GM23338 (cell line): ENCODE measurements at regions not wholly inside any gene's neighbourhood (a gene's known extent, or its start where the extent isn't known, plus 50 kb on each side); places are given as distances from the start of the nearest gene placed in this dataset.

Experiments
- ATAC-seq: fragments of 200-7000 bp; cut with Tn5 transposase; 3 replicates; pipeline ENCODE4 v1.9.1; 2020
- DNase-seq: peaks from one replicate; pipeline ENCODE4 v3.0.0-alpha.2; 2015; ENCODE audit warnings: low spot score
- H2AFZ ChIP-seq: fragments of 200-600 bp; sonication (generic); 2 replicates; pipeline ENCODE4 v1.8.0; 2016; ENCODE audit warnings: antibody characterized with exemption, mild to moderate bottlenecking, moderate library complexity
- H3F3A ChIP-seq: fragments of 200-600 bp; sonication (generic); replicated peaks from 2 replicates; pipeline ENCODE4 v1.8.0; 2017; ENCODE audit warnings: antibody characterized with exemption, mixed run types, low read depth
- H3K27ac ChIP-seq: fragments of 200-600 bp; sonication (generic); 2 replicates; pipeline ENCODE4 v1.6.1; 2016; ENCODE audit warnings: low read depth
- H3K27me3 ChIP-seq: fragments of 200-600 bp; sonication (generic); 2 replicates; pipeline ENCODE4 v1.8.0; 2016; ENCODE audit warnings: mild to moderate bottlenecking, mixed run types, moderate library complexity; ENCODE audit not compliant: insufficient read depth
- H3K36me3 ChIP-seq: fragments of 200-600 bp; sonication (generic); 2 replicates; pipeline ENCODE4 v1.8.0; 2016; ENCODE audit warnings: mild to moderate bottlenecking; ENCODE audit not compliant: insufficient read depth
- H3K4me1 ChIP-seq: fragments of 200-600 bp; sonication (generic); 2 replicates; pipeline ENCODE4 v1.8.0; 2016; ENCODE audit warnings: mild to moderate bottlenecking, moderate library complexity; ENCODE audit not compliant: insufficient read depth
- H3K4me2 ChIP-seq: fragments of 200-600 bp; sonication (generic); 2 replicates; pipeline ENCODE4 v1.7.1; 2017; ENCODE audit warnings: mixed run types
- H3K4me3 ChIP-seq: fragments of 200-600 bp; sonication (generic); 2 replicates; pipeline ENCODE4 v1.6.1; 2016; ENCODE audit warnings: mixed run types
- H3K79me2 ChIP-seq: fragments of 200-600 bp; sonication (generic); replicated peaks from 2 replicates; pipeline ENCODE4 v1.8.0; 2017; ENCODE audit warnings: mild to moderate bottlenecking; ENCODE audit not compliant: insufficient read depth
- H3K9me2 ChIP-seq: fragments of 200-600 bp; sonication (generic); 2 replicates; pipeline ENCODE4 v1.8.0; 2017; ENCODE audit not compliant: insufficient read depth
- H4K20me1 ChIP-seq: fragments of 200-600 bp; sonication (generic); replicated peaks from 2 replicates; pipeline ENCODE4 v1.8.0; 2017; ENCODE audit warnings: mild to moderate bottlenecking; ENCODE audit not compliant: insufficient read depth
- H3K27ac Mint-ChIP-seq: 2 replicates; pipeline ENCODE4 v1.8.0; 2020; ENCODE audit warnings: inconsistent platforms, mild to moderate bottlenecking, moderate library complexity, mixed read lengths
- H3K27me3 Mint-ChIP-seq: 3 replicates; pipeline ENCODE4 v1.8.0; 2022; ENCODE audit warnings: low read depth, mild to moderate bottlenecking, moderate library complexity, mixed read lengths, inconsistent platforms; ENCODE audit not compliant: insufficient read depth, poor library complexity
- H3K36me3 Mint-ChIP-seq: 3 replicates; pipeline ENCODE4 v1.8.0; 2021; ENCODE audit warnings: low read depth, mild to moderate bottlenecking, inconsistent platforms, moderate library complexity, mixed read lengths
- H3K4me1 Mint-ChIP-seq: 3 replicates; pipeline ENCODE4 v1.8.0; 2020; ENCODE audit warnings: mild to moderate bottlenecking, inconsistent platforms, mixed read lengths
- H3K4me3 Mint-ChIP-seq: 3 replicates; pipeline ENCODE4 v1.8.0; 2021; ENCODE audit warnings: moderate library complexity, mild to moderate bottlenecking, inconsistent platforms, mixed read lengths
- H3K9me3 Mint-ChIP-seq: 3 replicates; pipeline ENCODE4 v1.8.0; 2020; ENCODE audit warnings: moderate library complexity, mild to moderate bottlenecking, inconsistent platforms, mixed read lengths
- CREB1 ChIP-seq: fragments of 250-450 bp; sonication (Bioruptor Pico); IDR thresholded peaks from 2 replicates; pipeline ENCODE4 v1.5.0; 2020; ENCODE audit warnings: low read depth, mild to moderate bottlenecking, moderate library complexity
- EZH2 ChIP-seq: fragments of 200-600 bp; sonication (generic); IDR thresholded peaks from one replicate; pipeline ENCODE4 v1.8.0; 2017; ENCODE audit warnings: antibody characterized with exemption, mild to moderate bottlenecking, low read depth; ENCODE audit not compliant: unreplicated experiment
- EZH2phosphoT487 ChIP-seq: fragments of 200-600 bp; sonication (generic); IDR thresholded peaks from one replicate; pipeline ENCODE4 v1.8.1; 2018; ENCODE audit warnings: antibody characterized with exemption; ENCODE audit not compliant: unreplicated experiment
- JUNB ChIP-seq: IDR thresholded peaks from one replicate; pipeline ENCODE4 v1.6.1; 2016; ENCODE audit warnings: antibody characterized with exemption; ENCODE audit not compliant: unreplicated experiment
- NANOG ChIP-seq: IDR thresholded peaks from 2 replicates; pipeline ENCODE4 v1.6.1; 2016; ENCODE audit warnings: antibody characterized with exemption, borderline replicate concordance
- STAT1 ChIP-seq: IDR thresholded peaks from one replicate; pipeline ENCODE4 v1.6.1; 2016; ENCODE audit warnings: antibody characterized with exemption; ENCODE audit not compliant: unreplicated experiment
- ZNF462 ChIP-seq: fragments of 250-450 bp; sonication (Bioruptor Pico); IDR thresholded peaks from 2 replicates; pipeline ENCODE4 v1.5.0; 2020; ENCODE audit warnings: mild to moderate bottlenecking, moderate library complexity
- TF ChIP-seq, protein P1 (sequence below): IDR thresholded peaks from one replicate; pipeline ENCODE4 v1.6.1; 2018; ENCODE audit warnings: antibody characterized with exemption; ENCODE audit not compliant: unreplicated experiment
- TF ChIP-seq, protein P2 (sequence below), 2 experiments: fragments of 200-600 bp in 1 of 2; sonication (generic) in 1 of 2; conservative IDR thresholded peaks; 2 replicates each; pipeline versions ENCODE4 v1.5.1 to v1.6.1; 2016 to 2017; ENCODE audit warnings: antibody characterized with exemption in 2 of 2, low read depth in 2 of 2, mild to moderate bottlenecking in 2 of 2, moderate library complexity in 1 of 2
- TF ChIP-seq, protein P3 (sequence below): IDR thresholded peaks from 2 replicates; pipeline ENCODE4 v1.6.1; 2016; ENCODE audit warnings: antibody characterized with exemption

DNA sequence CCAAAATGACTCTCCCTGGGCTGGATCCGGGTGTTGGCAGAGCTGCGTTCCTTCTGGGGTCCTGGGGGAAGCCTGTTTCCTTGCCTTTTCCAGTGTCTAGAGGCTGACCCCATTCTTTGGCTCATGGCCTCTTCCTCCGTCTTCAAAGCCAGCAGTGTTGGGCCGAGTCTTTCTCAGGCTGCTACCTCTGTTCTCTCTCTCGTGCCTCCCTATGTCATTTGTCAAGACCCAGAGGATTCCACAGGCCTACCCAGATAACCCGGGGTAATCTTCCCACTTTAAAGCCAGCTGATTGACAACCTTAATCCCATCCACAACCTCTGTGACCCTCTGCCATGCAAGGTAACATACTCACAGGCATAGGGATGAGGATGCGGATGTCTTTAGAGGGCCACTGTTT is 55.0 kb upstream of the KCNMB1 start:
- Mint-ChIP-seq H3K4me1 (peaks cover 21% of the 10 kb centered on the region), H3K4me3 (no peak overlapping the region)

More for the DNA sequence above, 55.0 kb upstream of the KCNMB1 start:
- DNase-seq (no peak), ATAC-seq (no peak)
- H3K4me2 ChIP-seq: no peak overlapping the region
- H3K9me2 ChIP-seq: no peaks in the 10 kb centered on the region
- no peak overlapping the region for H2AFZ ChIP-seq
- no peak overlapping the region for H3K27ac Mint-ChIP-seq
- no peaks in the 10 kb centered on the region for H3K79me2 ChIP-seq
- H3K36me3 ChIP-seq: no peaks in the 10 kb centered on the region
- TF ChIP-seq JUNB (no peak), NANOG (no peak), ZNF462 (CRISPR knock-in tag) (no peak), STAT1 (no peak), CREB1 (CRISPR knock-in tag) (no peak), EZH2 (no peak), EZH2phosphoT487 (no peak)
- TF ChIP-seq, protein P1, sequence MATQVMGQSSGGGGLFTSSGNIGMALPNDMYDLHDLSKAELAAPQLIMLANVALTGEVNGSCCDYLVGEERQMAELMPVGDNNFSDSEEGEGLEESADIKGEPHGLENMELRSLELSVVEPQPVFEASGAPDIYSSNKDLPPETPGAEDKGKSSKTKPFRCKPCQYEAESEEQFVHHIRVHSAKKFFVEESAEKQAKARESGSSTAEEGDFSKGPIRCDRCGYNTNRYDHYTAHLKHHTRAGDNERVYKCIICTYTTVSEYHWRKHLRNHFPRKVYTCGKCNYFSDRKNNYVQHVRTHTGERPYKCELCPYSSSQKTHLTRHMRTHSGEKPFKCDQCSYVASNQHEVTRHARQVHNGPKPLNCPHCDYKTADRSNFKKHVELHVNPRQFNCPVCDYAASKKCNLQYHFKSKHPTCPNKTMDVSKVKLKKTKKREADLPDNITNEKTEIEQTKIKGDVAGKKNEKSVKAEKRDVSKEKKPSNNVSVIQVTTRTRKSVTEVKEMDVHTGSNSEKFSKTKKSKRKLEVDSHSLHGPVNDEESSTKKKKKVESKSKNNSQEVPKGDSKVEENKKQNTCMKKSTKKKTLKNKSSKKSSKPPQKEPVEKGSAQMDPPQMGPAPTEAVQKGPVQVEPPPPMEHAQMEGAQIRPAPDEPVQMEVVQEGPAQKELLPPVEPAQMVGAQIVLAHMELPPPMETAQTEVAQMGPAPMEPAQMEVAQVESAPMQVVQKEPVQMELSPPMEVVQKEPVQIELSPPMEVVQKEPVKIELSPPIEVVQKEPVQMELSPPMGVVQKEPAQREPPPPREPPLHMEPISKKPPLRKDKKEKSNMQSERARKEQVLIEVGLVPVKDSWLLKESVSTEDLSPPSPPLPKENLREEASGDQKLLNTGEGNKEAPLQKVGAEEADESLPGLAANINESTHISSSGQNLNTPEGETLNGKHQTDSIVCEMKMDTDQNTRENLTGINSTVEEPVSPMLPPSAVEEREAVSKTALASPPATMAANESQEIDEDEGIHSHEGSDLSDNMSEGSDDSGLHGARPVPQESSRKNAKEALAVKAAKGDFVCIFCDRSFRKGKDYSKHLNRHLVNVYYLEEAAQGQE: no peak
- TF ChIP-seq, protein P2, sequence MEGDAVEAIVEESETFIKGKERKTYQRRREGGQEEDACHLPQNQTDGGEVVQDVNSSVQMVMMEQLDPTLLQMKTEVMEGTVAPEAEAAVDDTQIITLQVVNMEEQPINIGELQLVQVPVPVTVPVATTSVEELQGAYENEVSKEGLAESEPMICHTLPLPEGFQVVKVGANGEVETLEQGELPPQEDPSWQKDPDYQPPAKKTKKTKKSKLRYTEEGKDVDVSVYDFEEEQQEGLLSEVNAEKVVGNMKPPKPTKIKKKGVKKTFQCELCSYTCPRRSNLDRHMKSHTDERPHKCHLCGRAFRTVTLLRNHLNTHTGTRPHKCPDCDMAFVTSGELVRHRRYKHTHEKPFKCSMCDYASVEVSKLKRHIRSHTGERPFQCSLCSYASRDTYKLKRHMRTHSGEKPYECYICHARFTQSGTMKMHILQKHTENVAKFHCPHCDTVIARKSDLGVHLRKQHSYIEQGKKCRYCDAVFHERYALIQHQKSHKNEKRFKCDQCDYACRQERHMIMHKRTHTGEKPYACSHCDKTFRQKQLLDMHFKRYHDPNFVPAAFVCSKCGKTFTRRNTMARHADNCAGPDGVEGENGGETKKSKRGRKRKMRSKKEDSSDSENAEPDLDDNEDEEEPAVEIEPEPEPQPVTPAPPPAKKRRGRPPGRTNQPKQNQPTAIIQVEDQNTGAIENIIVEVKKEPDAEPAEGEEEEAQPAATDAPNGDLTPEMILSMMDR (conservative IDR thresholded peaks at IDR 0.05; ENCODE audit: low read depth in 2 of 2): no peak
- TF ChIP-seq, protein P3, sequence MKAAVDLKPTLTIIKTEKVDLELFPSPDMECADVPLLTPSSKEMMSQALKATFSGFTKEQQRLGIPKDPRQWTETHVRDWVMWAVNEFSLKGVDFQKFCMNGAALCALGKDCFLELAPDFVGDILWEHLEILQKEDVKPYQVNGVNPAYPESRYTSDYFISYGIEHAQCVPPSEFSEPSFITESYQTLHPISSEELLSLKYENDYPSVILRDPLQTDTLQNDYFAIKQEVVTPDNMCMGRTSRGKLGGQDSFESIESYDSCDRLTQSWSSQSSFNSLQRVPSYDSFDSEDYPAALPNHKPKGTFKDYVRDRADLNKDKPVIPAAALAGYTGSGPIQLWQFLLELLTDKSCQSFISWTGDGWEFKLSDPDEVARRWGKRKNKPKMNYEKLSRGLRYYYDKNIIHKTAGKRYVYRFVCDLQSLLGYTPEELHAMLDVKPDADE: no peak
- H3K4me3 ChIP-seq: no peak overlapping the region
- no peaks in the 10 kb centered on the region for H4K20me1 ChIP-seq
- H3K27me3 ChIP-seq: no peaks in the 10 kb centered on the region
- no peak overlapping the region for H3K27ac ChIP-seq
- H3K4me1 ChIP-seq: peaks cover under 1% of the 10 kb centered on the region; the same call in 1 of the 2 replicates
- H3K9me3 Mint-ChIP-seq: peaks cover 15% of the 10 kb centered on the region
- peaks cover 6% of the 10 kb centered on the region for H3K27me3 Mint-ChIP-seq
- peaks cover 4% of the 10 kb centered on the region; the same call in 2 of the 3 replicates for H3K36me3 Mint-ChIP-seq
- no peaks in the 10 kb centered on the region for H3F3A ChIP-seq
